H1 (cell line): ENCODE measurements at regions not wholly inside any gene's neighbourhood (a gene's known extent, or its start where the extent isn't known, plus 50 kb on each side); places are given as distances from the start of the nearest gene placed in this dataset.

Source experiments
- CTCF ChIA-PET: fragments of 300-600 bp; sonication (Branson Sonifier 250); formaldehyde crosslinking; loops from one replicate; lab custom pipeline; 2021; ENCODE audit not compliant: partially characterized antibody; lab: Charles Lee
- POLR2A ChIA-PET: fragments of 300-600 bp; sonication (Branson Sonifier 250); formaldehyde crosslinking; loops from one replicate; lab custom pipeline; 2021; ENCODE audit warnings: inconsistent platforms; ENCODE audit not compliant: partially characterized antibody; lab: Charles Lee
- DNase-seq, 2 experiments: peaks; one replicate each; pipeline versions ENCODE4 v3.0.0 to v3.0.0-alpha.2; 2010 to 2022; ENCODE audit warnings: low spot score in 2 of 2, low read depth in 1 of 2, mixed read lengths in 1 of 2
- FAIRE-seq: peaks from 2 replicates; lab custom pipeline; 2011; peaks lifted over from hg19 to GRCh38; lab: Jason Lieb, UNC
- H2AFZ ChIP-seq: 2 replicates; pipeline ENCODE4 v1.8.1; 2012; ENCODE audit warnings: low read length, inconsistent platforms
- H2AK5ac ChIP-seq: 2 replicates; pipeline ENCODE4 v1.6.1; 2013; ENCODE audit warnings: low read depth, low read length
- H2BK120ac ChIP-seq: replicated peaks from 2 replicates; pipeline ENCODE3; 2013; ENCODE audit warnings: low read depth, low read length, inconsistent platforms
- H2BK12ac ChIP-seq: 2 replicates; pipeline ENCODE4 v1.6.1; 2013; ENCODE audit warnings: low read depth, low read length
- H2BK15ac ChIP-seq: 2 replicates; pipeline ENCODE4 v1.6.1; 2013; ENCODE audit warnings: low read length
- H2BK20ac ChIP-seq: 2 replicates; pipeline ENCODE4 v1.6.1; 2013; ENCODE audit warnings: low read length
- H2BK5ac ChIP-seq: 2 replicates; pipeline ENCODE4 v1.6.1; 2013; ENCODE audit warnings: low read depth, low read length
- H3K14ac ChIP-seq: 2 replicates; pipeline ENCODE4 v1.6.1; 2013; ENCODE audit warnings: inconsistent platforms; ENCODE audit not compliant: insufficient read length
- H3K18ac ChIP-seq: 2 replicates; pipeline ENCODE4 v1.6.1; 2013; ENCODE audit warnings: low read length; ENCODE audit errors: extremely low read depth
- H3K23ac ChIP-seq: 2 replicates; pipeline ENCODE4 v1.6.1; 2013; ENCODE audit warnings: inconsistent platforms; ENCODE audit not compliant: insufficient read length
- H3K23me2 ChIP-seq: 2 replicates; pipeline ENCODE4 v1.6.1; 2013; ENCODE audit warnings: low read depth, low read length
- H3K27ac ChIP-seq: 2 replicates; pipeline ENCODE4 v1.6.1; 2011; ENCODE audit warnings: low read depth, low read length, inconsistent platforms
- H3K27me3 ChIP-seq, 4 experiments: replicated peaks in 1 of 4; 1 replicate in 1 of 4; 2 replicates in 3 of 4; pipeline versions ENCODE4 v1.6.1 to v1.8.1; 2011 to 2013; ENCODE audit warnings: low read length in 3 of 4, mild to moderate bottlenecking in 3 of 4, inconsistent platforms in 2 of 4, mixed read lengths in 2 of 4, moderate library complexity in 1 of 4; ENCODE audit not compliant: control insufficient read depth in 3 of 4, insufficient read depth in 3 of 4; ENCODE audit errors: extremely low read depth in 1 of 4
- H3K36me3 ChIP-seq, 4 experiments: 2 replicates each; pipeline versions ENCODE4 v1.6.1 to v1.8.1; 2011 to 2013; ENCODE audit warnings: mild to moderate bottlenecking in 4 of 4, low read length in 3 of 4, moderate library complexity in 2 of 4, control low read depth in 1 of 4, inconsistent platforms in 1 of 4; ENCODE audit not compliant: insufficient read depth in 4 of 4, control insufficient read depth in 2 of 4
- H3K4ac ChIP-seq: replicated peaks from 2 replicates; pipeline ENCODE3; 2013; ENCODE audit warnings: low read length, low read depth, mixed read lengths, inconsistent platforms; ENCODE audit not compliant: insufficient read length
- H3K4me1 ChIP-seq, 4 experiments: replicated peaks in 1 of 4; 1 replicate in 1 of 4; 2 replicates in 3 of 4; pipeline versions ENCODE4 v1.6.1 to v1.8.1; 2011 to 2013; ENCODE audit warnings: low read length in 3 of 4, inconsistent platforms in 2 of 4, mixed read lengths in 1 of 4; ENCODE audit not compliant: insufficient read depth in 4 of 4, control insufficient read depth in 3 of 4
- H3K4me2 ChIP-seq, 2 experiments: 2 replicates each; pipeline versions ENCODE4 v1.6.1 to v1.8.1; 2011 to 2013; ENCODE audit warnings: low read depth in 2 of 2, low read length in 2 of 2, control low read depth in 1 of 2, inconsistent platforms in 1 of 2, mild to moderate bottlenecking in 1 of 2; ENCODE audit not compliant: insufficient read depth in 1 of 2
- H3K4me3 ChIP-seq, 4 experiments: fragments of 200-600, 300-600 bp in 1 of 4; sonication (generic), shearing (Covaris generic), sonication (Bioruptor Twin) in 1 of 4; 2 replicates each; pipeline versions ENCODE4 v1.5.1 to v1.8.1; 2011 to 2016; ENCODE audit warnings: low read length in 4 of 4, low read depth in 3 of 4, control low read depth in 2 of 4, inconsistent platforms in 2 of 4, mild to moderate bottlenecking in 2 of 4, mixed read lengths in 1 of 4, moderate library complexity in 1 of 4; ENCODE audit not compliant: insufficient read depth in 2 of 4; ENCODE audit errors: extremely low read depth in 1 of 4
- H3K56ac ChIP-seq: replicated peaks from 2 replicates; pipeline ENCODE3; 2013; ENCODE audit warnings: low read depth, mild to moderate bottlenecking, mixed read lengths, low read length, inconsistent platforms; ENCODE audit not compliant: insufficient read length
- H3K79me1 ChIP-seq: 2 replicates; pipeline ENCODE4 v1.6.1; 2013; ENCODE audit warnings: low read depth, low read length, control low read depth
- H3K79me2 ChIP-seq, 2 experiments: 2 replicates each; pipeline versions ENCODE4 v1.6.1 to v1.8.1; 2012 to 2013; ENCODE audit warnings: low read length in 2 of 2, mild to moderate bottlenecking in 2 of 2, inconsistent platforms in 1 of 2; ENCODE audit not compliant: insufficient read depth in 2 of 2, control insufficient read depth in 1 of 2
- H3K9ac ChIP-seq, 4 experiments: replicated peaks in 1 of 4; 1 replicate in 1 of 4; 2 replicates in 3 of 4; pipeline versions ENCODE4 v1.6.1 to v1.8.1; 2011 to 2013; ENCODE audit warnings: low read depth in 3 of 4, low read length in 3 of 4, control low read depth in 2 of 4, mild to moderate bottlenecking in 2 of 4, moderate library complexity in 2 of 4, inconsistent platforms in 1 of 4; ENCODE audit errors: extremely low read depth in 1 of 4
- H3K9me3 ChIP-seq, 2 experiments: 2 replicates each; pipeline versions ENCODE4 v1.6.1 to v1.8.1; 2012 to 2013; ENCODE audit warnings: mild to moderate bottlenecking in 2 of 2, moderate library complexity in 2 of 2, control low read depth in 1 of 2, inconsistent platforms in 1 of 2, low read depth in 1 of 2, low read length in 1 of 2, mixed read lengths in 1 of 2; ENCODE audit not compliant: insufficient read depth in 2 of 2
- H4K20me1 ChIP-seq, 2 experiments: replicated peaks in 1 of 2; 2 replicates each; pipeline versions ENCODE3 to v1.8.1; 2011 to 2013; ENCODE audit warnings: inconsistent platforms in 2 of 2, low read length in 2 of 2, mild to moderate bottlenecking in 1 of 2; ENCODE audit not compliant: insufficient read depth in 2 of 2, control insufficient read depth in 1 of 2
- H4K5ac ChIP-seq: 2 replicates; pipeline ENCODE4 v1.6.1; 2013; ENCODE audit warnings: low read length, low read depth, mixed read lengths, inconsistent platforms; ENCODE audit not compliant: insufficient read length
- H4K8ac ChIP-seq: 2 replicates; pipeline ENCODE4 v1.8.0; 2013; ENCODE audit warnings: mild to moderate bottlenecking, moderate library complexity, low read length, inconsistent platforms; ENCODE audit not compliant: insufficient read depth; ENCODE audit errors: extremely low read depth
- H4K91ac ChIP-seq: replicated peaks from 2 replicates; pipeline ENCODE3; 2013; ENCODE audit warnings: low read length, mixed read lengths, inconsistent platforms; ENCODE audit not compliant: insufficient read length
- BCL11A ChIP-seq, 2 experiments: IDR thresholded peaks; one replicate each; pipeline ENCODE4 v1.6.1; 2011; ENCODE audit warnings: low read depth in 2 of 2, low read length in 2 of 2, mild to moderate bottlenecking in 2 of 2
- FOSL1 ChIP-seq: IDR thresholded peaks from 2 replicates; pipeline ENCODE4 v1.6.1; 2011; ENCODE audit warnings: mild to moderate bottlenecking, low read depth, low read length, moderate library complexity; ENCODE audit not compliant: insufficient read depth
- KDM4A ChIP-seq: IDR thresholded peaks from one replicate; pipeline ENCODE4 v1.7.1; 2012; ENCODE audit warnings: low read depth, mild to moderate bottlenecking, moderate library complexity, low read length, inconsistent platforms; ENCODE audit not compliant: severe bottlenecking
- NANOG ChIP-seq: IDR thresholded peaks from 2 replicates; pipeline ENCODE4 v1.6.1; 2011; ENCODE audit warnings: low read length, low read depth, mild to moderate bottlenecking, inconsistent platforms; ENCODE audit not compliant: insufficient read depth, poor library complexity, severe bottlenecking
- PHF8 ChIP-seq: fragments of 200-600 bp; sonication (generic); conservative IDR thresholded peaks from 2 replicates; pipeline ENCODE4 v1.7.1; 2012; ENCODE audit warnings: low read depth, mild to moderate bottlenecking, inconsistent platforms, low read length, moderate library complexity
- POU5F1 ChIP-seq: IDR thresholded peaks from 2 replicates; pipeline ENCODE4 v1.6.1; 2011; ENCODE audit warnings: low read depth, mild to moderate bottlenecking, low read length, moderate library complexity
- RAD21 ChIP-seq, 2 experiments: IDR thresholded peaks in 1 of 2; conservative IDR thresholded peaks in 1 of 2; 2 replicates each; pipeline ENCODE4 v1.6.1; 2011; ENCODE audit warnings: low read depth in 2 of 2, low read length in 2 of 2, improper control_type of control experiment in 1 of 2, inconsistent platforms in 1 of 2, mild to moderate bottlenecking in 1 of 2, moderate library complexity in 1 of 2
- RNF2 ChIP-seq: fragments of 200-900, 300-1000 bp; sonication (generic); IDR thresholded peaks from 2 replicates; pipeline ENCODE4 v1.7.1; 2016; ENCODE audit warnings: borderline replicate concordance, low read depth, mild to moderate bottlenecking, antibody characterized with exemption, low read length; ENCODE audit not compliant: poor library complexity, severe bottlenecking; ENCODE audit errors: missing control alignments
- SAP30 ChIP-seq: fragments of 300-600 bp; sonication (generic); IDR thresholded peaks from 2 replicates; pipeline ENCODE4 v1.7.1; 2012; ENCODE audit warnings: low read length, moderate library complexity, mild to moderate bottlenecking, inconsistent platforms; ENCODE audit not compliant: insufficient read depth, insufficient replicate concordance
- TEAD4 ChIP-seq: IDR thresholded peaks from 2 replicates; pipeline ENCODE4 v1.6.1; 2012; ENCODE audit warnings: low read depth, low read length, inconsistent platforms, mixed read lengths
- WGBS, 2 experiments: shearing (Covaris generic) in 1 of 2; methylation state at CpG; one replicate each; pipeline versions ENCODE4 v1.1.6 to v1.1.7; 2013 to 2015; ENCODE audit warnings: low lambda C conversion rate in 2 of 2, mixed read lengths in 2 of 2, inconsistent platforms in 1 of 2, low coverage in 1 of 2, missing lambda C conversion rate in 1 of 2; ENCODE audit not compliant: insufficient replicate concordance in 2 of 2, insufficient coverage in 1 of 2, insufficient read length in 1 of 2; ENCODE audit errors: extremely low coverage in 1 of 2, missing lambda C conversion rate in 1 of 2; 5-methylcytosine and 5-hydroxymethylcytosine counted together
- TF ChIP-seq, protein P1 (sequence below): IDR thresholded peaks from 2 replicates; pipeline ENCODE4 v1.6.1; 2011; ENCODE audit warnings: low read length, improper control_type of control experiment
- TF ChIP-seq, protein P2 (sequence below): IDR thresholded peaks from 2 replicates; pipeline ENCODE4 v1.6.1; 2011; ENCODE audit warnings: low read depth, mild to moderate bottlenecking, low read length; ENCODE audit not compliant: insufficient read depth

DNA sequence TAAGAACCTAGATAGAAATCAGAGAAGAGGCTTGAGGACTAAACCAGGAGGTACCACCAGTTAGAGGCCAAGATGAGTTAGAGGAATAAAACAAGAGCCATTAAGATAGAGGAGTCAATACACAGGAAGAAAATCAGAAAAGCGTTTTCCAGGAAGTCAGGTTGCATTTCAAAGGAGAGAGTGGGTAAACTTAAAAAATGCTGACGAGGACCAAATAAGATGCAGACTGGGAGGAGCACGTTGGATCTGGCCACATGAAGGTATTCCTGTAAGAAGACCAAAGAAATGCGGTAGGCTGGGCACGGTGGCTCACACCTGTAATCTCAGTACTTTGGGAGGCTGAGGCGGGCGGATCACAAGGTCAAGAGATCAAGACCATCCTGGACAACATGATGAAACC lies 533.1 kb upstream of the TENM3 start:
- DNase-seq = no peak
- Histone ChIP-seq H2BK5ac (no peak overlapping the region), H3K36me3 (no peaks in the 10 kb centered on the region), H3K23me2 (no peaks in the 10 kb centered on the region), H3K79me1 (no peaks in the 10 kb centered on the region), H3K23ac (no peak overlapping the region), H3K27me3 (no peaks in the 10 kb centered on the region), H2BK12ac (no peak overlapping the region), H3K18ac (no peak overlapping the region), H3K4me2 (no peak overlapping the region), H3K9me3 (no peaks in the 10 kb centered on the region; a peak in 1 of 4 replicates), H2AFZ (no peak overlapping the region), H2AK5ac (no peak overlapping the region), H4K5ac (no peak overlapping the region), H3K27ac (no peak overlapping the region), H2BK15ac (no peak overlapping the region), H3K4me1 (no peaks in the 10 kb centered on the region), H3K4me3 (no peak overlapping the region), H2BK20ac (no peak overlapping the region), H4K20me1 (no peaks in the 10 kb centered on the region), H3K56ac (no peak overlapping the region), H3K79me2 (no peaks in the 10 kb centered on the region), H3K14ac (no peak overlapping the region), H4K91ac (no peak overlapping the region), H2BK120ac (no peak overlapping the region), H3K4ac (no peak overlapping the region), H3K9ac (no peak overlapping the region), H4K8ac (no peak overlapping the region)
- no peak for FAIRE-seq
- ChIA-PET POLR2A (no interaction called here), CTCF (no interaction called here)
- WGBS, 2 experiments = 96% methylated on average over 5 of the region's 7 CpGs; no CpG with 5 or more reads in 1 of the 2 experiments
- no peak for TF ChIP-seq RNF2
- TF ChIP-seq KDM4A = no peak
- no peak for TF ChIP-seq PHF8
- TF ChIP-seq, protein P1, sequence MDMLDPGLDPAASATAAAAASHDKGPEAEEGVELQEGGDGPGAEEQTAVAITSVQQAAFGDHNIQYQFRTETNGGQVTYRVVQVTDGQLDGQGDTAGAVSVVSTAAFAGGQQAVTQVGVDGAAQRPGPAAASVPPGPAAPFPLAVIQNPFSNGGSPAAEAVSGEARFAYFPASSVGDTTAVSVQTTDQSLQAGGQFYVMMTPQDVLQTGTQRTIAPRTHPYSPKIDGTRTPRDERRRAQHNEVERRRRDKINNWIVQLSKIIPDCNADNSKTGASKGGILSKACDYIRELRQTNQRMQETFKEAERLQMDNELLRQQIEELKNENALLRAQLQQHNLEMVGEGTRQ = no peak
- TF ChIP-seq, protein P2, sequence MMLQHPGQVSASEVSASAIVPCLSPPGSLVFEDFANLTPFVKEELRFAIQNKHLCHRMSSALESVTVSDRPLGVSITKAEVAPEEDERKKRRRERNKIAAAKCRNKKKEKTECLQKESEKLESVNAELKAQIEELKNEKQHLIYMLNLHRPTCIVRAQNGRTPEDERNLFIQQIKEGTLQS = no peak
- TF ChIP-seq POU5F1 = no peak
- TF ChIP-seq FOSL1 = no peak
- no peak for TF ChIP-seq BCL11A (IDR thresholded peaks at IDR 0.05; ENCODE audit: low read depth in 2 of 2, low read length in 2 of 2)
- no peak for TF ChIP-seq RAD21 (IDR thresholded peaks at IDR 0.05 in 1 of 2, conservative IDR thresholded peaks at IDR 0.05 in 1 of 2; ENCODE audit: low read depth in 2 of 2, low read length in 2 of 2)
- no peak for TF ChIP-seq TEAD4
- TF ChIP-seq SAP30 = no peak
- no peak for TF ChIP-seq NANOG
